ENCODE measurements at regions not wholly inside any gene's neighbourhood (a gene's known extent, or its start where the extent isn't known, plus 50 kb on each side); places are given as distances from the start of the nearest gene placed in this dataset.

- H3K36me3 ChIP-seq = no peaks in the 10 kb centered on the region
- no peaks in the 10 kb centered on the region for H3K27me3 ChIP-seq
- DNase-seq (no peak), ATAC-seq (ENCODE audit: low FRiP score in 2 of 2) (no peak)
- TF ChIP-seq POLR2A (IDR thresholded peaks at IDR 0.05) = no peak
- TF ChIP-seq EP300 (IDR thresholded peaks at IDR 0.05) = no peak
- no peak for TF ChIP-seq CTCF (IDR thresholded peaks at IDR 0.05)
- no peak for TF ChIP-seq POLR2AphosphoS5 (IDR thresholded peaks at IDR 0.05)
- WGBS, 2 donors = 93 to 96% methylated on average over 4 of the region's 4 CpGs
- H3K4me3 ChIP-seq = no peak overlapping the region
- H3K27ac ChIP-seq = no peak overlapping the region
- H3K9me3 ChIP-seq = no peaks in the 10 kb centered on the region
- no peaks in the 10 kb centered on the region for H3K4me1 ChIP-seq
Observed at GRCh38 chr5:45101146-45101545, 292.4 kb downstream of the MRPS30 start.

- TF ChIP-seq POLR2A (IDR thresholded peaks at IDR 0.05) = no peak
- TF ChIP-seq CTCF (IDR thresholded peaks at IDR 0.05) = no peak
- TF ChIP-seq POLR2AphosphoS5 (IDR thresholded peaks at IDR 0.05) = no peak
- H3K27me3 ChIP-seq = no peaks in the 10 kb centered on the region
- no peak overlapping the region for H3K4me3 ChIP-seq
- WGBS, 2 donors = 78 to 82% methylated on average over 1 of the region's 1 CpG
- no peak overlapping the region for H3K27ac ChIP-seq
- H3K4me1 ChIP-seq = no peaks in the 10 kb centered on the region
- ATAC-seq (ENCODE audit: low FRiP score in 2 of 2) = no peak
- DNase-seq = no peak
- no peaks in the 10 kb centered on the region for H3K36me3 ChIP-seq
- no peaks in the 10 kb centered on the region for H3K9me3 ChIP-seq
Observed at GRCh38 chr5:45105491-45105994, 296.8 kb downstream of the MRPS30 start.

GRCh38 chr5:45109062-45109461, 300.3 kb downstream of the MRPS30 start:
- Histone ChIP-seq H3K9me3 (no peaks in the 10 kb centered on the region), H3K27ac (no peak overlapping the region), H3K4me1 (no peaks in the 10 kb centered on the region), H3K36me3 (no peaks in the 10 kb centered on the region), H3K4me3 (no peak overlapping the region), H3K27me3 (no peaks in the 10 kb centered on the region)
- ATAC-seq (ENCODE audit: low FRiP score in 2 of 2) (no peak), DNase-seq (no peak)
- TF ChIP-seq EP300 (IDR thresholded peaks at IDR 0.05) = no peak
- no peak for TF ChIP-seq CTCF (IDR thresholded peaks at IDR 0.05)
- TF ChIP-seq POLR2AphosphoS5 (IDR thresholded peaks at IDR 0.05) = no peak
- no peak for TF ChIP-seq POLR2A (IDR thresholded peaks at IDR 0.05)
- 58% methylated on average over 1 of the region's 1 CpG; no CpG with 5 or more reads in 1 of the 2 donors for WGBS, 2 donors

GRCh38 chr5:45109636-45110035, 300.9 kb downstream of the MRPS30 start:
- Histone ChIP-seq H3K4me3 (no peak overlapping the region), H3K4me1 (no peaks in the 10 kb centered on the region), H3K9me3 (no peaks in the 10 kb centered on the region), H3K27ac (no peak overlapping the region), H3K27me3 (no peaks in the 10 kb centered on the region), H3K36me3 (no peaks in the 10 kb centered on the region)
- DNase-seq (no peak), ATAC-seq (ENCODE audit: low FRiP score in 2 of 2) (no peak)
- TF ChIP-seq CTCF (IDR thresholded peaks at IDR 0.05) (no peak), EP300 (IDR thresholded peaks at IDR 0.05) (no peak), POLR2A (IDR thresholded peaks at IDR 0.05) (no peak), POLR2AphosphoS5 (IDR thresholded peaks at IDR 0.05) (no peak)
- WGBS, 2 donors = 59 to 63% methylated on average over 1 of the region's 1 CpG

GRCh38 chr5:45110399-45110798, 301.7 kb downstream of the MRPS30 start:
- no peak for TF ChIP-seq POLR2A (IDR thresholded peaks at IDR 0.05)
- TF ChIP-seq CTCF (IDR thresholded peaks at IDR 0.05) = no peak
- no peak for TF ChIP-seq EP300 (IDR thresholded peaks at IDR 0.05)
- TF ChIP-seq POLR2AphosphoS5 (IDR thresholded peaks at IDR 0.05) = no peak
- Histone ChIP-seq H3K36me3 (no peaks in the 10 kb centered on the region), H3K4me3 (no peak overlapping the region), H3K4me1 (no peaks in the 10 kb centered on the region), H3K9me3 (no peaks in the 10 kb centered on the region), H3K27me3 (no peaks in the 10 kb centered on the region), H3K27ac (no peak overlapping the region)
- DNase-seq (no peak), ATAC-seq (ENCODE audit: low FRiP score in 2 of 2) (no peak)
- 74 to 84% methylated on average over 1 of the region's 1 CpG for WGBS, 2 donors
